ENCODE measurements at regions not wholly inside any gene's neighbourhood (a gene's known extent, or its start where the extent isn't known, plus 50 kb on each side); places are given as distances from the start of the nearest gene placed in this dataset.

GRCh38 chrY:17318631-17319030 is 561.4 kb downstream of the CDY2B start:
- WGBS, 5 donors = 88 to 92% (median 89%) methylated on average over 2 of the region's 2 CpGs; no CpG with 5 or more reads in 2 of the 5 donors
- no peak overlapping the region for H3K4me3 ChIP-seq
- no peak for DNase-seq
- no peak overlapping the region for H3K27ac ChIP-seq
- TF ChIP-seq POLR2AphosphoS5 (IDR thresholded peaks at IDR 0.05) (no peak), EP300 (IDR thresholded peaks at IDR 0.05) (no peak), CTCF (IDR thresholded peaks at IDR 0.05) (no peak), POLR2A (IDR thresholded peaks at IDR 0.05) (no peak)
- no peaks in the 10 kb centered on the region for H3K27me3 ChIP-seq
- no peaks in the 10 kb centered on the region for H3K4me1 ChIP-seq
- H3K36me3 ChIP-seq = no peaks in the 10 kb centered on the region
- intact Hi-C loops (cut with DNase I; ENCODE audit: low total_unique reads) = no loop called here
- no peaks in the 10 kb centered on the region for H3K9me3 ChIP-seq

GRCh38 chrY:17277056-17277455 is 603.0 kb downstream of the CDY2B start:
- H3K27me3 ChIP-seq = no peaks in the 10 kb centered on the region
- no peaks in the 10 kb centered on the region for H3K4me1 ChIP-seq
- H3K27ac ChIP-seq = no peak overlapping the region
- intact Hi-C loops (cut with DNase I; ENCODE audit: low total_unique reads) = no loop called here
- DNase-seq = no peak
- H3K9me3 ChIP-seq = no peaks in the 10 kb centered on the region
- no peaks in the 10 kb centered on the region for H3K36me3 ChIP-seq
- TF ChIP-seq POLR2AphosphoS5 (IDR thresholded peaks at IDR 0.05) (no peak), CTCF (IDR thresholded peaks at IDR 0.05) (no peak), EP300 (IDR thresholded peaks at IDR 0.05) (no peak), POLR2A (IDR thresholded peaks at IDR 0.05) (no peak)
- H3K4me3 ChIP-seq = no peak overlapping the region

- no peak for TF ChIP-seq CTCF (IDR thresholded peaks at IDR 0.05)
- no peak for TF ChIP-seq EP300 (IDR thresholded peaks at IDR 0.05)
- TF ChIP-seq POLR2AphosphoS5 (IDR thresholded peaks at IDR 0.05) = no peak
- TF ChIP-seq POLR2A (IDR thresholded peaks at IDR 0.05) = no peak
- Histone ChIP-seq H3K4me3 (no peak overlapping the region), H3K9me3 (no peaks in the 10 kb centered on the region), H3K27me3 (no peaks in the 10 kb centered on the region), H3K36me3 (no peaks in the 10 kb centered on the region), H3K27ac (no peak overlapping the region), H3K4me1 (no peaks in the 10 kb centered on the region)
- DNase-seq = no peak
- intact Hi-C loops (cut with DNase I; ENCODE audit: low total_unique reads) = no loop called here
These were observed 620.5 kb downstream of the CDY2B start for GRCh38 chrY:17259497-17259896.

GRCh38 chrY:17238406-17238805 is 641.6 kb downstream of the CDY2B start:
- no peaks in the 10 kb centered on the region for H3K36me3 ChIP-seq
- H3K9me3 ChIP-seq = peaks cover 0 to 5% (median 0%) of the 10 kb centered on the region in 4 donors
- TF ChIP-seq EP300 (IDR thresholded peaks at IDR 0.05) = no peak
- TF ChIP-seq POLR2AphosphoS5 (IDR thresholded peaks at IDR 0.05) = no peak
- TF ChIP-seq CTCF (IDR thresholded peaks at IDR 0.05) = no peak
- no peak for TF ChIP-seq POLR2A (IDR thresholded peaks at IDR 0.05)
- 37 to 49% (median 38%) methylated on average over 2 of the region's 2 CpGs; no CpG with 5 or more reads in 2 of the 5 donors for WGBS, 5 donors
- no peaks in the 10 kb centered on the region for H3K27me3 ChIP-seq
- no peak for DNase-seq
- no peak overlapping the region for H3K4me3 ChIP-seq
- H3K27ac ChIP-seq = no peak overlapping the region
- intact Hi-C loops (cut with DNase I; ENCODE audit: low total_unique reads) = no loop called here
- no peaks in the 10 kb centered on the region for H3K4me1 ChIP-seq
